ENCODE measurements at regions not wholly inside any gene's neighbourhood (a gene's known extent, or its start where the extent isn't known, plus 50 kb on each side); places are given as distances from the start of the nearest gene placed in this dataset.

DNA sequence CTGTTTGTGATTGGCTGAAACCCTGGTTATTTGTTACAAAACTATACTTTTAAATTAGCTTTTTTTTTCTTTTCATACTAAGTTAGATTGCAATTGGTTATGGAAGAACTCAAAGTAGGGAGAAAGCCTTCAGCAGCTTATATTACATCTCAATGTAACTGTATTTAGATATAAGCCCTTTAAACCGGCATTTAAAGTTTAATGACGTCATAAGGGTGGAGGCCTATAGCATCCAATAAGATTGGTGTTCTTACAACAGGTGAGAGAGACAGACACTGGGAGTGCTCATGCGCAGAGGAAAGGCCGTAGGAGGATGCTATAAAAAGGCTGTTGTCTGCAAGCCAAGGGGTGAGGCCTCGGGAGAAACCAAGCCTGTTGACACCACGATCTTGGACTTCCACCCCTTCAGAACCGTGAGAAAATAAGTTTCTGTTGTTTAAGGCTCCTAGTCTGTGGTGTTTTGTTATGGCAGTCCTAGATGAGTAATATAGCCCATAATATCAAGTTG lies 1198.8 kb upstream of the SPRY2 start:
- Histone ChIP-seq H2AK9ac (replicated peaks; ENCODE audit: low read depth, low read length, poor library complexity) (no peak overlapping the region), H3K4me1 (ENCODE audit: control insufficient read depth, insufficient read depth, low read length) (no peaks in the 10 kb centered on the region), H3K9me3 (ENCODE audit: control insufficient read depth, insufficient read depth, low read length) (peaks cover 3% of the 10 kb centered on the region; the same call in 1 of the 2 replicates), H4K20me1 (ENCODE audit: insufficient read depth, low read length) (no peaks in the 10 kb centered on the region), H3K79me1 (ENCODE audit: low read depth in 1 of 2, low read length in 2 of 2) (no peaks in the 10 kb centered on the region), H2BK120ac (ENCODE audit: low read depth, low read length) (no peak overlapping the region), H3K9ac (ENCODE audit: low read depth, low read length) (no peak overlapping the region), H2AK5ac (ENCODE audit: low read depth, low read length) (no peak overlapping the region), H3K18ac (ENCODE audit: low read depth, low read length) (no peak overlapping the region), H2BK20ac (ENCODE audit: low read depth, low read length) (no peak overlapping the region), H3K14ac (replicated peaks; ENCODE audit: low read depth, low read length) (no peak overlapping the region), H4K91ac (ENCODE audit: insufficient read depth, low read depth, low read length) (no peak overlapping the region), H3K27me3 (ENCODE audit: control insufficient read depth, insufficient read depth, low read length) (no peaks in the 10 kb centered on the region), H3K27ac (ENCODE audit: insufficient read depth, low read length) (no peak overlapping the region), H3K9me1 (ENCODE audit: insufficient read depth, low read length) (no peaks in the 10 kb centered on the region), H4K5ac (ENCODE audit: low read depth, low read length) (no peak overlapping the region), H2BK15ac (ENCODE audit: low read depth, low read length) (no peak overlapping the region), H3K4me3 (ENCODE audit: insufficient read depth, low read depth, low read length) (no peak overlapping the region), H2BK5ac (ENCODE audit: low read depth, low read length, poor library complexity, severe bottlenecking) (no peak overlapping the region), H3K56ac (ENCODE audit: extremely low read depth, insufficient read depth, low read length) (no peak overlapping the region), H3K4me2 (ENCODE audit: low read depth, low read length) (no peak overlapping the region), H2AFZ (replicated peaks; ENCODE audit: low read length, poor library complexity) (no peak overlapping the region), H3K23ac (ENCODE audit: low read depth, low read length) (no peak overlapping the region), H3K36me3 (ENCODE audit: control insufficient read depth, insufficient read depth, low read length) (no peaks in the 10 kb centered on the region), H3K4ac (ENCODE audit: low read depth, low read length) (no peak overlapping the region), H4K8ac (ENCODE audit: low read depth in 2 of 2, low read length in 2 of 2) (no peak overlapping the region)
- in situ Hi-C loops (cut with MboI; ENCODE audit: low sequenced_read_pairs): no loop called here
- no CpG with 5 or more reads among the region's 7 CpGs for WGBS, 2 experiments (ENCODE audit: extremely low coverage in 2 of 2, insufficient read length in 1 of 2)
- ChIA-PET POLR2A (ENCODE audit: unreplicated experiment) (no interaction called here), CTCF (no interaction called here)
- intact Hi-C loops (cut with micrococcal nuclease): no loop called here
- BruUV-seq (replicated peaks): no TSS peak
- dilution Hi-C loops (cut with HindIII; ENCODE audit: low sequenced_read_pairs, unreplicated experiment): no loop called here
- DNase-seq (no peak), ATAC-seq (ENCODE audit: low read depth) (no peak)
- TF ChIP-seq POLR2A (IDR thresholded peaks at IDR 0.05; ENCODE audit: low read depth, low read length): no peak
- TF ChIP-seq CEBPB (IDR thresholded peaks at IDR 0.05; ENCODE audit: low read depth, low read length): no peak
- no peak for TF ChIP-seq SMC3 (IDR thresholded peaks at IDR 0.05; ENCODE audit: low read depth, low read length)
- TF ChIP-seq MAFK (IDR thresholded peaks at IDR 0.05; ENCODE audit: low read depth, low read length): no peak
- TF ChIP-seq MXI1 (IDR thresholded peaks at IDR 0.05; ENCODE audit: borderline replicate concordance, low read depth, low read length): no peak
- TF ChIP-seq, protein P1, sequence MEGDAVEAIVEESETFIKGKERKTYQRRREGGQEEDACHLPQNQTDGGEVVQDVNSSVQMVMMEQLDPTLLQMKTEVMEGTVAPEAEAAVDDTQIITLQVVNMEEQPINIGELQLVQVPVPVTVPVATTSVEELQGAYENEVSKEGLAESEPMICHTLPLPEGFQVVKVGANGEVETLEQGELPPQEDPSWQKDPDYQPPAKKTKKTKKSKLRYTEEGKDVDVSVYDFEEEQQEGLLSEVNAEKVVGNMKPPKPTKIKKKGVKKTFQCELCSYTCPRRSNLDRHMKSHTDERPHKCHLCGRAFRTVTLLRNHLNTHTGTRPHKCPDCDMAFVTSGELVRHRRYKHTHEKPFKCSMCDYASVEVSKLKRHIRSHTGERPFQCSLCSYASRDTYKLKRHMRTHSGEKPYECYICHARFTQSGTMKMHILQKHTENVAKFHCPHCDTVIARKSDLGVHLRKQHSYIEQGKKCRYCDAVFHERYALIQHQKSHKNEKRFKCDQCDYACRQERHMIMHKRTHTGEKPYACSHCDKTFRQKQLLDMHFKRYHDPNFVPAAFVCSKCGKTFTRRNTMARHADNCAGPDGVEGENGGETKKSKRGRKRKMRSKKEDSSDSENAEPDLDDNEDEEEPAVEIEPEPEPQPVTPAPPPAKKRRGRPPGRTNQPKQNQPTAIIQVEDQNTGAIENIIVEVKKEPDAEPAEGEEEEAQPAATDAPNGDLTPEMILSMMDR (conservative IDR thresholded peaks at IDR 0.05; ENCODE audit: low read depth, low read length): no peak
- no peak for TF ChIP-seq RAD21 (IDR thresholded peaks at IDR 0.05; ENCODE audit: low read length)
- no peak for TF ChIP-seq CHD1 (IDR thresholded peaks at IDR 0.05; ENCODE audit: low read depth, low read length)
- TF ChIP-seq MAZ (IDR thresholded peaks at IDR 0.05; ENCODE audit: borderline replicate concordance, low read depth, low read length): no peak
- TF ChIP-seq FOS (IDR thresholded peaks at IDR 0.05; ENCODE audit: low read depth, low read length): no peak
- no peak for TF ChIP-seq BHLHE40 (IDR thresholded peaks at IDR 0.05; ENCODE audit: low read depth, low read length)

Measured in IMR-90 (cell line).